ENCODE measurements at regions not wholly inside any gene's neighbourhood (a gene's known extent, or its start where the extent isn't known, plus 50 kb on each side); places are given as distances from the start of the nearest gene placed in this dataset.
A peak's percentile ranks its signal among the peaks of the same experiment; 100 is the strongest.
"Not testable (repeated sequence)": the region's sequence is repeated elsewhere in the genome, so short reads cannot be mapped to it uniquely, and the experiment has no call there.

GRCh38 chr5:6548756-6549285 is 84.0 kb downstream of the NSUN2 start:
- no peak for DNase-seq
- no peak for ATAC-seq
- H3K27ac ChIP-seq: peak overlapping the region; percentile 93
- H3K36me3 ChIP-seq (ENCODE audit: insufficient read depth in 1 of 2, low read depth in 1 of 2): no peaks in the 10 kb centered on the region
- H3K4me3 ChIP-seq: no peak overlapping the region
- H3K4me1 ChIP-seq: peaks cover 32% of the 10 kb centered on the region
- H3K9me3 ChIP-seq: no peaks in the 10 kb centered on the region
- TF ChIP-seq, protein P1, sequence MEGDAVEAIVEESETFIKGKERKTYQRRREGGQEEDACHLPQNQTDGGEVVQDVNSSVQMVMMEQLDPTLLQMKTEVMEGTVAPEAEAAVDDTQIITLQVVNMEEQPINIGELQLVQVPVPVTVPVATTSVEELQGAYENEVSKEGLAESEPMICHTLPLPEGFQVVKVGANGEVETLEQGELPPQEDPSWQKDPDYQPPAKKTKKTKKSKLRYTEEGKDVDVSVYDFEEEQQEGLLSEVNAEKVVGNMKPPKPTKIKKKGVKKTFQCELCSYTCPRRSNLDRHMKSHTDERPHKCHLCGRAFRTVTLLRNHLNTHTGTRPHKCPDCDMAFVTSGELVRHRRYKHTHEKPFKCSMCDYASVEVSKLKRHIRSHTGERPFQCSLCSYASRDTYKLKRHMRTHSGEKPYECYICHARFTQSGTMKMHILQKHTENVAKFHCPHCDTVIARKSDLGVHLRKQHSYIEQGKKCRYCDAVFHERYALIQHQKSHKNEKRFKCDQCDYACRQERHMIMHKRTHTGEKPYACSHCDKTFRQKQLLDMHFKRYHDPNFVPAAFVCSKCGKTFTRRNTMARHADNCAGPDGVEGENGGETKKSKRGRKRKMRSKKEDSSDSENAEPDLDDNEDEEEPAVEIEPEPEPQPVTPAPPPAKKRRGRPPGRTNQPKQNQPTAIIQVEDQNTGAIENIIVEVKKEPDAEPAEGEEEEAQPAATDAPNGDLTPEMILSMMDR (IDR thresholded peaks at IDR 0.05): no peak
- H3K27me3 ChIP-seq (ENCODE audit: insufficient read depth in 3 of 3, low read length in 2 of 3): no peaks in the 10 kb centered on the region
- intact Hi-C loops (cut with DNase I): loop anchor here in 1 of 2 donors (10.0 kb wide), 1 partner anchor 94 kb away; no protein-coding TSS in a partner anchor
- WGBS, 3 donors: 72 to 83% (median 77%) methylated on average over 9 of the region's 9 CpGs

GRCh38 chr5:6547926-6548519 is 84.8 kb downstream of the NSUN2 start:
- H3K27ac ChIP-seq: peak overlapping the region; percentile 93
- 47 to 62% (median 49%) methylated on average over 7 of the region's 7 CpGs for WGBS, 3 donors
- intact Hi-C loops (cut with DNase I): loop anchor here in 1 of 2 donors (10.0 kb wide), 1 partner anchor 93 kb away; no protein-coding TSS in a partner anchor

GRCh38 chr5:6547498-6547897 is 85.3 kb downstream of the NSUN2 start:
- ATAC-seq (no peak), DNase-seq (no peak)
- no peaks in the 10 kb centered on the region for H3K27me3 ChIP-seq (ENCODE audit: insufficient read depth in 3 of 3, low read length in 2 of 3)
- no peaks in the 10 kb centered on the region for H3K36me3 ChIP-seq (ENCODE audit: insufficient read depth in 1 of 2, low read depth in 1 of 2)
- TF ChIP-seq, protein P1 (IDR thresholded peaks at IDR 0.05): no peak
- intact Hi-C loops (cut with DNase I): loop anchor here in 1 of 2 donors (10.0 kb wide), 1 partner anchor 93 kb away; no protein-coding TSS in a partner anchor
- no peak overlapping the region for H3K4me3 ChIP-seq
- H3K9me3 ChIP-seq: no peaks in the 10 kb centered on the region
- WGBS, 3 donors: 83 to 91% (median 83%) methylated on average over 5 of the region's 5 CpGs
- peaks cover 32% of the 10 kb centered on the region for H3K4me1 ChIP-seq
- H3K27ac ChIP-seq: peak overlapping the region; percentile 93

More at GRCh38 chr5:6547926-6548519, 84.8 kb downstream of the NSUN2 start:
- H3K27me3 ChIP-seq (ENCODE audit: insufficient read depth in 3 of 3, low read length in 2 of 3); H3K4me3 ChIP-seq; ATAC-seq; H3K9me3 ChIP-seq; DNase-seq; H3K36me3 ChIP-seq (ENCODE audit: insufficient read depth in 1 of 2, low read depth in 1 of 2): not testable (repeated sequence)
- peaks cover 32% of the 10 kb centered on the region for H3K4me1 ChIP-seq

GRCh38 chr5:6545770-6546690 is 86.8 kb downstream of the NSUN2 start:
- H3K9me3 ChIP-seq: no peaks in the 10 kb centered on the region
- no peaks in the 10 kb centered on the region for H3K36me3 ChIP-seq (ENCODE audit: insufficient read depth in 1 of 2, low read depth in 1 of 2)
- TF ChIP-seq, protein P1 (IDR thresholded peaks at IDR 0.05): no peak
- no peak for DNase-seq
- H3K27ac ChIP-seq: peak overlapping the region; percentile 93
- no peaks in the 10 kb centered on the region for H3K27me3 ChIP-seq (ENCODE audit: insufficient read depth in 3 of 3, low read length in 2 of 3)
- peak overlapping the region; percentile 7 for H3K4me3 ChIP-seq
- 37 to 52% (median 41%) methylated on average over 24 of the region's 24 CpGs for WGBS, 3 donors
- intact Hi-C loops (cut with DNase I): loop anchor here in 1 of 2 donors (10.0 kb wide), 1 partner anchor 91 kb away; no protein-coding TSS in a partner anchor
- ATAC-seq: peak; percentile 13 to 78 (median 60)
- H3K4me1 ChIP-seq: peaks cover 40% of the 10 kb centered on the region
